Immature natural killer cell (primary cell): ENCODE measurements at regions not wholly inside any gene's neighbourhood (a gene's known extent, or its start where the extent isn't known, plus 50 kb on each side); places are given as distances from the start of the nearest gene placed in this dataset.

Experiments
- DNase-seq, 3 donors: peaks; one replicate each; pipeline ENCODE4 v3.0.0; 2022; ENCODE audit warnings: mixed read lengths in 1 of 3
- H3K27ac Mint-ChIP-seq, 6 donors: one replicate each; pipeline ENCODE4 v1.8.0; 2020; ENCODE audit warnings: mixed read lengths in 6 of 6, mild to moderate bottlenecking in 5 of 6, inconsistent platforms in 4 of 6, moderate library complexity in 3 of 6
- H3K27me3 Mint-ChIP-seq, 3 donors: one replicate each; pipeline ENCODE4 v1.8.0; 2020 to 2021; ENCODE audit warnings: low read depth in 3 of 3, mild to moderate bottlenecking in 3 of 3, mixed read lengths in 3 of 3, moderate library complexity in 3 of 3, inconsistent platforms in 1 of 3
- H3K36me3 Mint-ChIP-seq, 3 donors: one replicate each; pipeline ENCODE4 v1.8.0; 2020; ENCODE audit warnings: mixed read lengths in 3 of 3, inconsistent platforms in 2 of 3, mild to moderate bottlenecking in 2 of 3
- H3K4me1 Mint-ChIP-seq, 2 donors: one replicate each; pipeline ENCODE4 v1.8.0; 2020; ENCODE audit warnings: inconsistent platforms in 2 of 2, mild to moderate bottlenecking in 2 of 2, mixed read lengths in 2 of 2, moderate library complexity in 1 of 2
- H3K4me3 Mint-ChIP-seq, 5 donors: one replicate each; pipeline ENCODE4 v1.8.0; 2020; ENCODE audit warnings: mild to moderate bottlenecking in 5 of 5, mixed read lengths in 5 of 5, inconsistent platforms in 3 of 5, moderate library complexity in 3 of 5
- H3K9me3 Mint-ChIP-seq, 6 donors: one replicate each; pipeline ENCODE4 v1.8.0; 2020; ENCODE audit warnings: mild to moderate bottlenecking in 6 of 6, mixed read lengths in 6 of 6, inconsistent platforms in 4 of 6, moderate library complexity in 3 of 6

- Mint-ChIP-seq H3K27ac (no peak overlapping the region), H3K27me3 (peaks cover 0 to 5% (median 3%) of the 10 kb centered on the region in 3 donors), H3K9me3 (no peaks in the 10 kb centered on the region), H3K4me1 (no peaks in the 10 kb centered on the region), H3K36me3 (no peaks in the 10 kb centered on the region), H3K4me3 (no peak overlapping the region)
- no peak for DNase-seq
Measured at GRCh38 chr9:86893811-86894490, 53.4 kb downstream of the GAS1 start.

- H3K4me1 Mint-ChIP-seq: no peaks in the 10 kb centered on the region
- H3K4me3 Mint-ChIP-seq: no peak overlapping the region
- H3K36me3 Mint-ChIP-seq: no peaks in the 10 kb centered on the region
- H3K27ac Mint-ChIP-seq: no peak overlapping the region
- H3K27me3 Mint-ChIP-seq: peaks cover 0 to 3% (median 1%) of the 10 kb centered on the region in 3 donors
- no peak for DNase-seq
- H3K9me3 Mint-ChIP-seq: no peaks in the 10 kb centered on the region
Measured at GRCh38 chr9:86892576-86892975, 54.7 kb downstream of the GAS1 start.

GRCh38 chr9:86891886-86892437, 55.3 kb downstream of the GAS1 start:
- Mint-ChIP-seq H3K4me1 (no peaks in the 10 kb centered on the region), H3K9me3 (no peaks in the 10 kb centered on the region), H3K4me3 (no peak overlapping the region)

GRCh38 chr9:86891091-86891490, 56.2 kb downstream of the GAS1 start:
- Mint-ChIP-seq H3K4me1 (no peaks in the 10 kb centered on the region), H3K36me3 (no peaks in the 10 kb centered on the region), H3K9me3 (no peaks in the 10 kb centered on the region), H3K4me3 (no peak overlapping the region), H3K27me3 (peaks cover 1 to 7% (median 3%) of the 10 kb centered on the region in 3 donors), H3K27ac (no peak overlapping the region)
- DNase-seq: no peak

More at GRCh38 chr9:86891886-86892437, 55.3 kb downstream of the GAS1 start:
- Mint-ChIP-seq H3K27me3 (peaks cover 0 to 3% (median 1%) of the 10 kb centered on the region in 3 donors), H3K36me3 (no peaks in the 10 kb centered on the region), H3K27ac (no peak overlapping the region)
- DNase-seq: no peak

- H3K27me3 Mint-ChIP-seq: peaks cover 1 to 10% (median 2%) of the 10 kb centered on the region in 3 donors
- DNase-seq: no peak
- no peaks in the 10 kb centered on the region for H3K9me3 Mint-ChIP-seq
- H3K4me1 Mint-ChIP-seq: no peaks in the 10 kb centered on the region
- H3K4me3 Mint-ChIP-seq: no peak overlapping the region
- no peaks in the 10 kb centered on the region for H3K36me3 Mint-ChIP-seq
- H3K27ac Mint-ChIP-seq: no peak overlapping the region
Measured at GRCh38 chr9:86885232-86885631, 62.1 kb downstream of the GAS1 start.

GRCh38 chr9:86876621-86877196, 70.6 kb downstream of the GAS1 start:
- Mint-ChIP-seq H3K36me3 (no peaks in the 10 kb centered on the region), H3K9me3 (no peaks in the 10 kb centered on the region), H3K27ac (no peak overlapping the region), H3K4me3 (no peak overlapping the region), H3K4me1 (no peaks in the 10 kb centered on the region), H3K27me3 (peaks cover 1 to 7% (median 3%) of the 10 kb centered on the region in 3 donors)
- no peak for DNase-seq

GRCh38 chr9:86868616-86869015, 78.7 kb downstream of the GAS1 start:
- peaks cover 2 to 8% (median 2%) of the 10 kb centered on the region in 3 donors for H3K27me3 Mint-ChIP-seq
- no peaks in the 10 kb centered on the region for H3K36me3 Mint-ChIP-seq
- no peak overlapping the region for H3K4me3 Mint-ChIP-seq
- no peaks in the 10 kb centered on the region for H3K9me3 Mint-ChIP-seq
- no peaks in the 10 kb centered on the region for H3K4me1 Mint-ChIP-seq
- no peak for DNase-seq
- H3K27ac Mint-ChIP-seq: no peak overlapping the region

GRCh38 chr9:86867804-86868313, 79.4 kb downstream of the GAS1 start:
- no peaks in the 10 kb centered on the region for H3K36me3 Mint-ChIP-seq
- H3K4me3 Mint-ChIP-seq: no peak overlapping the region
- H3K9me3 Mint-ChIP-seq: no peaks in the 10 kb centered on the region
- no peak overlapping the region for H3K27ac Mint-ChIP-seq
- DNase-seq: no peak
- H3K4me1 Mint-ChIP-seq: no peaks in the 10 kb centered on the region
- H3K27me3 Mint-ChIP-seq: peaks cover 2 to 8% (median 4%) of the 10 kb centered on the region in 3 donors

GRCh38 chr9:86865952-86866351, 81.4 kb downstream of the GAS1 start:
- no peak for DNase-seq
- Mint-ChIP-seq H3K36me3 (no peaks in the 10 kb centered on the region), H3K27ac (no peak overlapping the region), H3K27me3 (peaks cover 2 to 8% (median 4%) of the 10 kb centered on the region in 3 donors), H3K4me1 (no peaks in the 10 kb centered on the region), H3K4me3 (no peak overlapping the region), H3K9me3 (no peaks in the 10 kb centered on the region)

GRCh38 chr9:86860006-86860405, 87.3 kb downstream of the GAS1 start:
- Mint-ChIP-seq H3K4me1 (no peaks in the 10 kb centered on the region), H3K4me3 (no peak overlapping the region), H3K9me3 (no peaks in the 10 kb centered on the region), H3K27me3 (peaks cover 2 to 14% (median 6%) of the 10 kb centered on the region in 3 donors), H3K27ac (no peak overlapping the region), H3K36me3 (no peaks in the 10 kb centered on the region)
- DNase-seq: no peak

- DNase-seq: no peak
- H3K36me3 Mint-ChIP-seq: no peaks in the 10 kb centered on the region
- no peak overlapping the region for H3K4me3 Mint-ChIP-seq
- H3K27ac Mint-ChIP-seq: no peak overlapping the region
- H3K27me3 Mint-ChIP-seq: peaks cover 2 to 13% (median 9%) of the 10 kb centered on the region in 3 donors
- no peaks in the 10 kb centered on the region for H3K9me3 Mint-ChIP-seq
- H3K4me1 Mint-ChIP-seq: no peaks in the 10 kb centered on the region
Measured at GRCh38 chr9:86859056-86859455, 88.2 kb downstream of the GAS1 start.

- Mint-ChIP-seq H3K4me3 (no peak overlapping the region), H3K9me3 (peaks cover 0 to under 1% (median 0%) of the 10 kb centered on the region in 6 donors), H3K27ac (no peak overlapping the region), H3K4me1 (no peaks in the 10 kb centered on the region), H3K36me3 (no peaks in the 10 kb centered on the region), H3K27me3 (peaks cover 2 to 13% (median 8%) of the 10 kb centered on the region in 3 donors)
- no peak for DNase-seq
Measured at GRCh38 chr9:86858009-86858408, 89.3 kb downstream of the GAS1 start.

GRCh38 chr9:86856259-86856658, 91.0 kb downstream of the GAS1 start:
- Mint-ChIP-seq H3K4me1 (no peaks in the 10 kb centered on the region), H3K27me3 (peaks cover 5 to 21% (median 11%) of the 10 kb centered on the region in 3 donors), H3K9me3 (peaks cover 0 to 3% (median 0%) of the 10 kb centered on the region in 6 donors), H3K4me3 (no peak overlapping the region), H3K36me3 (no peaks in the 10 kb centered on the region), H3K27ac (no peak overlapping the region)
- no peak for DNase-seq

- no peak overlapping the region for H3K4me3 Mint-ChIP-seq
- H3K9me3 Mint-ChIP-seq: peaks cover 0 to 3% (median 0%) of the 10 kb centered on the region in 6 donors
- peaks cover 6 to 23% (median 8%) of the 10 kb centered on the region in 3 donors for H3K27me3 Mint-ChIP-seq
- no peak for DNase-seq
- no peaks in the 10 kb centered on the region for H3K4me1 Mint-ChIP-seq
- no peaks in the 10 kb centered on the region for H3K36me3 Mint-ChIP-seq
- H3K27ac Mint-ChIP-seq: no peak overlapping the region
Measured at GRCh38 chr9:86854898-86855523, 92.3 kb downstream of the GAS1 start.
